H9 (cell line): ENCODE measurements at regions not wholly inside any gene's neighbourhood (a gene's known extent, or its start where the extent isn't known, plus 50 kb on each side); places are given as distances from the start of the nearest gene placed in this dataset.

Experiments
- DNase-seq: peaks from one replicate; pipeline ENCODE4 v3.0.0-alpha.2; 2017
- H2AFZ ChIP-seq: one replicate; pipeline ENCODE4 v1.6.1; 2013; ENCODE audit warnings: mild to moderate bottlenecking, low read length, control low read depth, moderate library complexity
- H2AK5ac ChIP-seq: 2 replicates; pipeline ENCODE4 v1.6.1; 2013; ENCODE audit warnings: low read length, control low read depth, mixed read lengths; ENCODE audit not compliant: insufficient read length
- H2BK120ac ChIP-seq: one replicate; pipeline ENCODE4 v1.6.1; 2013; ENCODE audit warnings: low read depth, mild to moderate bottlenecking, low read length, control low read depth, inconsistent platforms; ENCODE audit not compliant: poor library complexity, severe bottlenecking
- H2BK12ac ChIP-seq: 2 replicates; pipeline ENCODE4 v1.6.1; 2013; ENCODE audit warnings: low read length, control low read depth, mixed read lengths, low read depth; ENCODE audit not compliant: insufficient read length
- H2BK15ac ChIP-seq: 2 replicates; pipeline ENCODE4 v1.6.1; 2013; ENCODE audit warnings: low read depth, low read length, control low read depth
- H2BK20ac ChIP-seq: one replicate; pipeline ENCODE4 v1.6.1; 2013; ENCODE audit warnings: low read depth, mild to moderate bottlenecking, low read length, control low read depth, inconsistent platforms; ENCODE audit not compliant: poor library complexity, severe bottlenecking
- H2BK5ac ChIP-seq: 2 replicates; pipeline ENCODE4 v1.6.1; 2013; ENCODE audit warnings: low read length, control low read depth, mixed read lengths; ENCODE audit not compliant: insufficient read length
- H3K14ac ChIP-seq: 2 replicates; pipeline ENCODE4 v1.6.1; 2013; ENCODE audit warnings: low read length, control low read depth; ENCODE audit not compliant: insufficient read depth
- H3K18ac ChIP-seq: 2 replicates; pipeline ENCODE4 v1.6.1; 2013; ENCODE audit warnings: low read depth, mild to moderate bottlenecking, mixed read lengths, low read length, control low read depth; ENCODE audit not compliant: insufficient read length
- H3K23ac ChIP-seq: 2 replicates; pipeline ENCODE4 v1.6.1; 2013; ENCODE audit warnings: low read length, control low read depth, mixed read lengths, low read depth; ENCODE audit not compliant: insufficient read length
- H3K23me2 ChIP-seq: 2 replicates; pipeline ENCODE4 v1.6.1; 2013; ENCODE audit warnings: low read depth, mild to moderate bottlenecking, mixed read lengths, low read length, control low read depth; ENCODE audit not compliant: insufficient read length, poor library complexity, severe bottlenecking
- H3K27ac ChIP-seq: 2 replicates; pipeline ENCODE4 v1.5.1; 2013; ENCODE audit warnings: low read length, control low read depth, mixed read lengths, low read depth; ENCODE audit not compliant: insufficient read length
- H3K27me3 ChIP-seq: 2 replicates; pipeline ENCODE4 v1.6.1; 2013; ENCODE audit warnings: low read length, control low read depth, inconsistent platforms; ENCODE audit not compliant: insufficient read depth
- H3K4ac ChIP-seq: 2 replicates; pipeline ENCODE4 v1.6.1; 2013; ENCODE audit warnings: low read depth, mild to moderate bottlenecking, control low read depth, inconsistent platforms, low read length, moderate library complexity
- H3K4me1 ChIP-seq: 2 replicates; pipeline ENCODE4 v1.6.1; 2013; ENCODE audit warnings: low read length, control low read depth, inconsistent platforms; ENCODE audit not compliant: insufficient read depth
- H3K4me2 ChIP-seq: 2 replicates; pipeline ENCODE4 v1.6.1; 2013; ENCODE audit warnings: low read length, control low read depth, mixed read lengths; ENCODE audit not compliant: insufficient read length, insufficient read depth
- H3K56ac ChIP-seq: 2 replicates; pipeline ENCODE4 v1.6.1; 2013; ENCODE audit warnings: low read depth, mild to moderate bottlenecking, mixed read lengths, low read length, control low read depth; ENCODE audit not compliant: insufficient read length
- H3K79me1 ChIP-seq: 2 replicates; pipeline ENCODE4 v1.6.1; 2013; ENCODE audit warnings: low read depth, mild to moderate bottlenecking, moderate library complexity, low read length, control low read depth, inconsistent platforms; ENCODE audit not compliant: insufficient read depth, poor library complexity, severe bottlenecking
- H3K79me2 ChIP-seq: 2 replicates; pipeline ENCODE4 v1.6.1; 2013; ENCODE audit warnings: low read length, control low read depth, inconsistent platforms; ENCODE audit not compliant: insufficient read depth
- H3K9ac ChIP-seq: 2 replicates; pipeline ENCODE4 v1.6.1; 2013; ENCODE audit warnings: low read length, control low read depth, mixed read lengths; ENCODE audit not compliant: insufficient read length; ENCODE audit errors: extremely low read depth
- H3K9me3 ChIP-seq: one replicate; pipeline ENCODE4 v1.6.1; 2013; ENCODE audit warnings: low read depth, low read length, inconsistent platforms; ENCODE audit not compliant: control insufficient read depth
- H3T11ph ChIP-seq: one replicate; pipeline ENCODE4 v1.6.1; 2013; ENCODE audit warnings: mild to moderate bottlenecking, low read length, control low read depth, inconsistent platforms
- H4K20me1 ChIP-seq: one replicate; pipeline ENCODE4 v1.6.1; 2013; ENCODE audit not compliant: control insufficient read depth, insufficient read length, insufficient read depth
- H4K5ac ChIP-seq: 2 replicates; pipeline ENCODE4 v1.6.1; 2013; ENCODE audit warnings: low read depth, mild to moderate bottlenecking, mixed read lengths, low read length, control low read depth; ENCODE audit not compliant: insufficient read length
- H4K8ac ChIP-seq: replicated peaks from 2 replicates; pipeline ENCODE4 v1.6.1; 2013; ENCODE audit warnings: low read length, control low read depth, mixed read lengths, low read depth; ENCODE audit not compliant: insufficient read length
- H4K91ac ChIP-seq: 2 replicates; pipeline ENCODE4 v1.6.1; 2013; ENCODE audit warnings: low read depth, mild to moderate bottlenecking, moderate library complexity, mixed read lengths, low read length, control low read depth; ENCODE audit not compliant: insufficient read length
- H3K27ac Mint-ChIP-seq, 3 experiments: 2 replicates in 2 of 3; 3 replicates in 1 of 3; pipeline ENCODE4 v1.8.0; 2020 to 2021; ENCODE audit warnings: mixed read lengths in 3 of 3, mild to moderate bottlenecking in 1 of 3, moderate library complexity in 1 of 3
- H3K27me3 Mint-ChIP-seq: 2 replicates; pipeline ENCODE4 v1.8.0; 2021; ENCODE audit warnings: low read depth, mild to moderate bottlenecking, moderate library complexity, mixed read lengths
- H3K36me3 Mint-ChIP-seq, 3 experiments: 2 replicates in 2 of 3; 3 replicates in 1 of 3; pipeline ENCODE4 v1.8.0; 2020 to 2021; ENCODE audit warnings: low read depth in 3 of 3, mixed read lengths in 3 of 3; ENCODE audit not compliant: insufficient read depth in 1 of 3
- H3K4me1 Mint-ChIP-seq, 2 experiments: 2 replicates each; pipeline ENCODE4 v1.8.0; 2020; ENCODE audit warnings: mixed read lengths in 2 of 2
- H3K4me3 Mint-ChIP-seq, 2 experiments: 2 replicates in 1 of 2; 3 replicates in 1 of 2; pipeline ENCODE4 v1.8.0; 2020 to 2021; ENCODE audit warnings: mild to moderate bottlenecking in 2 of 2, mixed read lengths in 2 of 2, moderate library complexity in 1 of 2
- H3K9me3 Mint-ChIP-seq, 2 experiments: 2 replicates in 1 of 2; 3 replicates in 1 of 2; pipeline ENCODE4 v1.8.0; 2020; ENCODE audit warnings: mild to moderate bottlenecking in 2 of 2, mixed read lengths in 2 of 2, moderate library complexity in 1 of 2
- WGBS: extraction: QIAGEN DNeasy Blood & Tissue Kit; methylation state at CpG from one replicate; pipeline ENCODE4 v1.1.7; 2013; ENCODE audit warnings: missing lambda C conversion rate, low lambda C conversion rate, mixed read lengths; ENCODE audit not compliant: insufficient read length; ENCODE audit errors: extremely low coverage; 5-methylcytosine and 5-hydroxymethylcytosine counted together
- TF ChIP-seq, protein P1 (sequence below): fragments of 200-600 bp; sonication (generic); conservative IDR thresholded peaks from 3 replicates; pipeline ENCODE4 v1.8.0; 2021; ENCODE audit warnings: antibody characterized with exemption, mild to moderate bottlenecking

DNA sequence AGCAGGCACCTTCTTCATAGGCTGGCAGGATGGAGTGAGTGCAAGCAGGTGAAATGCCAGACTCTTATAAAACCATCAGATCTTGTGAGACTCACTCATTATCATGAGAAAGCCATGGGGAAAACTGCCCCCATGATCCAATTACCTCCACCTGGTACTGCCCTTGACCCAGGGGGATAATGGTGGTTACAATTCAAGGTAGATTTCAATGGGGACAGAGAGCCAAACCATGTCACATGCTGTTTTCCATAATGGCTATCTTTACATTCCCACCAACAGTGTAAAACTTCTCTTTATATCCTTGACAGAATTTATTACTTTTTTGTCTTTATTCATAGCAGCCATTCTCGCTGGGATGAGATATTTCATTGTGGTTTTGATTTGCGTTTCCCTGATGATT lies 663.0 kb upstream of the AGA start:
- Histone ChIP-seq H3K27ac (no peak overlapping the region), H2AFZ (no peak overlapping the region), H4K8ac (no peak overlapping the region), H3K18ac (no peak overlapping the region), H3K23ac (no peak overlapping the region), H4K91ac (no peak overlapping the region), H3K79me2 (no peaks in the 10 kb centered on the region), H4K5ac (no peak overlapping the region), H3K4me2 (no peak overlapping the region), H2BK12ac (no peak overlapping the region), H3K56ac (no peak overlapping the region), H3K4me1 (no peaks in the 10 kb centered on the region; the same call in 1 of the 2 replicates), H3K23me2 (no peaks in the 10 kb centered on the region), H4K20me1 (no peaks in the 10 kb centered on the region), H3K27me3 (no peaks in the 10 kb centered on the region), H3K4ac (no peak overlapping the region), H3K79me1 (no peaks in the 10 kb centered on the region), H2AK5ac (no peak overlapping the region), H3K9me3 (no peaks in the 10 kb centered on the region), H2BK120ac (no peak overlapping the region), H3K14ac (no peak overlapping the region), H3K9ac (no peak overlapping the region), H2BK15ac (no peak overlapping the region), H2BK20ac (no peak overlapping the region), H3T11ph (no peak overlapping the region), H2BK5ac (no peak overlapping the region)
- Mint-ChIP-seq H3K9me3 (0 out of 5 replicates have a peak, but pooled peaks cover 0 to 2% of the 10 kb centered on the region in 2 experiments), H3K36me3 (peaks cover 0 to 4% (median 0%) of the 10 kb centered on the region in 3 experiments; a peak in 1 of 7 replicates), H3K4me3 (no peak overlapping the region), H3K4me1 (peaks cover 17 to 19% of the 10 kb centered on the region in 2 experiments), H3K27ac (peak overlapping the region in 1 of 3 experiments; percentile 35; a peak in 1 of 7 replicates), H3K27me3 (no peaks in the 10 kb centered on the region)
- WGBS = no CpG with 5 or more reads among the region's 2 CpGs
- no peak for DNase-seq
- TF ChIP-seq, protein P1, sequence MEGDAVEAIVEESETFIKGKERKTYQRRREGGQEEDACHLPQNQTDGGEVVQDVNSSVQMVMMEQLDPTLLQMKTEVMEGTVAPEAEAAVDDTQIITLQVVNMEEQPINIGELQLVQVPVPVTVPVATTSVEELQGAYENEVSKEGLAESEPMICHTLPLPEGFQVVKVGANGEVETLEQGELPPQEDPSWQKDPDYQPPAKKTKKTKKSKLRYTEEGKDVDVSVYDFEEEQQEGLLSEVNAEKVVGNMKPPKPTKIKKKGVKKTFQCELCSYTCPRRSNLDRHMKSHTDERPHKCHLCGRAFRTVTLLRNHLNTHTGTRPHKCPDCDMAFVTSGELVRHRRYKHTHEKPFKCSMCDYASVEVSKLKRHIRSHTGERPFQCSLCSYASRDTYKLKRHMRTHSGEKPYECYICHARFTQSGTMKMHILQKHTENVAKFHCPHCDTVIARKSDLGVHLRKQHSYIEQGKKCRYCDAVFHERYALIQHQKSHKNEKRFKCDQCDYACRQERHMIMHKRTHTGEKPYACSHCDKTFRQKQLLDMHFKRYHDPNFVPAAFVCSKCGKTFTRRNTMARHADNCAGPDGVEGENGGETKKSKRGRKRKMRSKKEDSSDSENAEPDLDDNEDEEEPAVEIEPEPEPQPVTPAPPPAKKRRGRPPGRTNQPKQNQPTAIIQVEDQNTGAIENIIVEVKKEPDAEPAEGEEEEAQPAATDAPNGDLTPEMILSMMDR = no peak
